Stomach (tissue), 8 donors: ENCODE measurements at regions not wholly inside any gene's neighbourhood (a gene's known extent, or its start where the extent isn't known, plus 50 kb on each side); places are given as distances from the start of the nearest gene placed in this dataset.

Experiments
- DNase-seq, 2 donors: peaks; one replicate each; pipeline versions ENCODE4 v3.0.0 to v3.0.0-alpha.2; 2013 to 2019
- H3K27ac ChIP-seq, 5 donors: fragments of 200-600 bp in 4 of 5; sonication (generic) in 4 of 5; one replicate each; pipeline ENCODE4 v1.5.1; 2013 to 2019; ENCODE audit warnings: mild to moderate bottlenecking in 1 of 5, moderate library complexity in 1 of 5
- H3K27me3 ChIP-seq, 3 donors: fragments of 200-600 bp; sonication (generic); one replicate each; pipeline ENCODE4 v1.5.1; 2017 to 2019; ENCODE audit warnings: mixed run types in 1 of 3
- H3K36me3 ChIP-seq, 4 donors: fragments of 200-600 bp; sonication (generic); 1 replicate in 3 of 4; 2 replicates in 1 of 4; pipeline ENCODE4 v1.5.1; 2016 to 2019
- H3K4me1 ChIP-seq, 4 donors: fragments of 200-600 bp; sonication (generic); one replicate each; pipeline ENCODE4 v1.5.1; 2016 to 2019
- H3K4me3 ChIP-seq, 4 donors: fragments of 200-600 bp; sonication (generic) in 3 of 4; one replicate each; pipeline ENCODE4 v1.5.1; 2016 to 2019; ENCODE audit warnings: mild to moderate bottlenecking in 1 of 4
- H3K9me3 ChIP-seq, 4 donors: fragments of 200-600 bp; sonication (generic); one replicate each; pipeline ENCODE4 v1.5.1; 2016 to 2019
- CTCF ChIP-seq, 7 experiments: fragments of 450-650 bp in 4 of 7; fragments of 200-600 bp in 3 of 7; sonication (generic) in 3 of 7; IDR thresholded peaks; one replicate each; pipeline ENCODE4 v1.5.1; 2016 to 2019; ENCODE audit warnings: antibody characterized with exemption in 7 of 7, control low read depth in 2 of 7, mild to moderate bottlenecking in 1 of 7
- EP300 ChIP-seq: sonication (generic); formaldehyde crosslinking; IDR thresholded peaks from one replicate; pipeline ENCODE4 v1.6.1; 2017; ENCODE audit warnings: antibody characterized with exemption
- POLR2A ChIP-seq, 4 donors: fragments of 450-650 bp; IDR thresholded peaks; one replicate each; pipeline ENCODE4 v1.6.1; 2016; ENCODE audit warnings: antibody characterized with exemption in 4 of 4, control low read depth in 2 of 4, mild to moderate bottlenecking in 1 of 4, moderate library complexity in 1 of 4
- POLR2AphosphoS5 ChIP-seq, 3 donors: sonication (generic); formaldehyde crosslinking; IDR thresholded peaks; one replicate each; pipeline ENCODE4 v1.6.1; 2016; ENCODE audit warnings: antibody characterized with exemption in 3 of 3
- WGBS, 5 donors: extraction: QIAGEN DNeasy Blood & Tissue Kit in 3 of 5; methylation state at CpG; one replicate each; pipeline versions ENCODE4 v1.1.5 to v1.1.7; 2013 to 2018; 5-methylcytosine and 5-hydroxymethylcytosine counted together
- intact Hi-C: fragments of 100-400 bp; cut with DNase I; formaldehyde crosslinking; loops from one replicate; pipeline ENCODE4 v1.15.1; 2023; ENCODE audit warnings: low total_unique reads
- donor health status: healthy with polysubstance abuse.
- donor health status: Bipolar disorder and iron deficiency.
- donor health status: healthy.

- no peaks in the 10 kb centered on the region for H3K36me3 ChIP-seq
- no peak overlapping the region for H3K4me3 ChIP-seq
- H3K27me3 ChIP-seq, result no peaks in the 10 kb centered on the region
- TF ChIP-seq POLR2A (IDR thresholded peaks at IDR 0.05), result no peak
- no peak for TF ChIP-seq POLR2AphosphoS5 (IDR thresholded peaks at IDR 0.05)
- TF ChIP-seq EP300, result no peak
- no peak for TF ChIP-seq CTCF (IDR thresholded peaks at IDR 0.05)
- WGBS, 5 donors, result 67 to 82% (median 76%) methylated on average over 3 of the region's 3 CpGs
- H3K27ac ChIP-seq, result no peak overlapping the region
- H3K9me3 ChIP-seq, result peaks cover 0 to 13% (median 2%) of the 10 kb centered on the region in 4 donors
- intact Hi-C loops, result no loop called here
- no peaks in the 10 kb centered on the region for H3K4me1 ChIP-seq
- DNase-seq, result no peak
These were observed 1035.2 kb upstream of the ARRDC3 start for GRCh38 chr5:92418341-92418740.

GRCh38 chr5:92409134-92409533 lies 1026.0 kb upstream of the ARRDC3 start:
- H3K36me3 ChIP-seq, result no peaks in the 10 kb centered on the region
- no peaks in the 10 kb centered on the region for H3K4me1 ChIP-seq
- no peak for DNase-seq
- H3K4me3 ChIP-seq, result no peak overlapping the region
- no peaks in the 10 kb centered on the region for H3K9me3 ChIP-seq
- intact Hi-C loops, result no loop called here
- no peak overlapping the region for H3K27ac ChIP-seq
- no peaks in the 10 kb centered on the region for H3K27me3 ChIP-seq
- TF ChIP-seq POLR2AphosphoS5 (IDR thresholded peaks at IDR 0.05), result no peak
- TF ChIP-seq EP300, result no peak
- no peak for TF ChIP-seq POLR2A (IDR thresholded peaks at IDR 0.05)
- no peak for TF ChIP-seq CTCF (IDR thresholded peaks at IDR 0.05)
- 64 to 79% (median 71%) methylated on average over 2 of the region's 2 CpGs for WGBS, 5 donors

- Histone ChIP-seq H3K36me3 (no peaks in the 10 kb centered on the region), H3K4me3 (no peak overlapping the region), H3K27me3 (no peaks in the 10 kb centered on the region), H3K27ac (no peak overlapping the region), H3K4me1 (no peaks in the 10 kb centered on the region), H3K9me3 (no peaks in the 10 kb centered on the region)
- TF ChIP-seq CTCF (IDR thresholded peaks at IDR 0.05) (no peak), EP300 (no peak), POLR2A (IDR thresholded peaks at IDR 0.05) (no peak), POLR2AphosphoS5 (IDR thresholded peaks at IDR 0.05) (no peak)
- WGBS, 5 donors, result 83 to 87% (median 86%) methylated on average over 7 of the region's 7 CpGs
- intact Hi-C loops, result no loop called here
- DNase-seq, result no peak
These were observed 1020.0 kb upstream of the ARRDC3 start for GRCh38 chr5:92402956-92403702.

- Histone ChIP-seq H3K4me1 (no peaks in the 10 kb centered on the region), H3K36me3 (no peaks in the 10 kb centered on the region), H3K4me3 (no peak overlapping the region), H3K27ac (no peak overlapping the region), H3K9me3 (no peaks in the 10 kb centered on the region), H3K27me3 (no peaks in the 10 kb centered on the region)
- no peak for DNase-seq
- TF ChIP-seq POLR2A (IDR thresholded peaks at IDR 0.05) (no peak), CTCF (IDR thresholded peaks at IDR 0.05) (no peak)
- intact Hi-C loops, result no loop called here
- WGBS, 5 donors, result 56 to 81% (median 60%) methylated on average over 2 of the region's 2 CpGs
These were observed 1018.9 kb upstream of the ARRDC3 start for GRCh38 chr5:92402045-92402444.
